ENCODE measurements at regions not wholly inside any gene's neighbourhood (a gene's known extent, or its start where the extent isn't known, plus 50 kb on each side); places are given as distances from the start of the nearest gene placed in this dataset.

GRCh38 chr20:1840817-1841553 is 54.2 kb upstream of the SIRPA start:
- TF ChIP-seq TARDBP (IDR thresholded peaks at IDR 0.05) (no peak), FOXK2 (IDR thresholded peaks at IDR 0.05) (no peak), NFRKB (IDR thresholded peaks at IDR 0.05) (no peak), SUZ12 (IDR thresholded peaks at IDR 0.05) (no peak), ELF4 (IDR thresholded peaks at IDR 0.05) (no peak), SP1 (IDR thresholded peaks at IDR 0.05) (no peak), FOXM1 (IDR thresholded peaks at IDR 0.05; ENCODE audit: borderline replicate concordance) (no peak), ARNT (IDR thresholded peaks at IDR 0.05) (no peak), FOXA1 (IDR thresholded peaks at IDR 0.05) (no peak), BHLHE40 (IDR thresholded peaks at IDR 0.05; ENCODE audit: borderline replicate concordance) (no peak), ZNF384 (IDR thresholded peaks at IDR 0.05) (no peak), L3MBTL2 (conservative IDR thresholded peaks at IDR 0.05) (no peak)
- TF ChIP-seq, protein P1, sequence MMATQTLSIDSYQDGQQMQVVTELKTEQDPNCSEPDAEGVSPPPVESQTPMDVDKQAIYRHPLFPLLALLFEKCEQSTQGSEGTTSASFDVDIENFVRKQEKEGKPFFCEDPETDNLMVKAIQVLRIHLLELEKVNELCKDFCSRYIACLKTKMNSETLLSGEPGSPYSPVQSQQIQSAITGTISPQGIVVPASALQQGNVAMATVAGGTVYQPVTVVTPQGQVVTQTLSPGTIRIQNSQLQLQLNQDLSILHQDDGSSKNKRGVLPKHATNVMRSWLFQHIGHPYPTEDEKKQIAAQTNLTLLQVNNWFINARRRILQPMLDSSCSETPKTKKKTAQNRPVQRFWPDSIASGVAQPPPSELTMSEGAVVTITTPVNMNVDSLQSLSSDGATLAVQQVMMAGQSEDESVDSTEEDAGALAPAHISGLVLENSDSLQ (IDR thresholded peaks at IDR 0.05): no peak

Data from HEK293T (cell line).